ENCODE measurements at regions not wholly inside any gene's neighbourhood (a gene's known extent, or its start where the extent isn't known, plus 50 kb on each side); places are given as distances from the start of the nearest gene placed in this dataset.

GRCh38 chr9:2991292-2991691, 147.4 kb upstream of the PUM3 start:
- no peak for DNase-seq (ENCODE audit: low read depth)

DNA sequence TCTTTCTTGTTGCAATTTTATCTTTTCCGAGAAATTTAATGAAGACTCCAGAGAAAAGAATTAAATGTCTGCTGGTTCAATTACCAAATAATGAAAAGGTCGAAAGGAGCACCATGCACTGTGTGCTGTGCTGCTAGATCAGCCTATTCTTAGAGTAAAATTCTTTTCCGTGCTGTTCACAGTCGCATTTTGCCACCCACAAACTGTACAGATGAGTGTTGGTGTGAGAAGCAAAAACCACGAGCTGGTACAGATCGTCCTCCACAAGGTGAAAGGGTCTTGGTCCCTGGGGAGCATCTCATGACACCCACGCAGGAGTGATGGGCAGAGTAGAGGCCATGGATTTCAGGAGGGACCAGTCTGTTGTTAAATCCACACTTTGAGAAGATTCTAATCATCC, 143.8 kb upstream of the PUM3 start:
- no peak for DNase-seq (ENCODE audit: low read depth)

GRCh38 chr9:2985343-2985742, 141.4 kb upstream of the PUM3 start:
- no peak for DNase-seq (ENCODE audit: low read depth)

- no peak for DNase-seq (ENCODE audit: low read depth)
These were observed 140.6 kb upstream of the PUM3 start for GRCh38 chr9:2984491-2984890.

DNA sequence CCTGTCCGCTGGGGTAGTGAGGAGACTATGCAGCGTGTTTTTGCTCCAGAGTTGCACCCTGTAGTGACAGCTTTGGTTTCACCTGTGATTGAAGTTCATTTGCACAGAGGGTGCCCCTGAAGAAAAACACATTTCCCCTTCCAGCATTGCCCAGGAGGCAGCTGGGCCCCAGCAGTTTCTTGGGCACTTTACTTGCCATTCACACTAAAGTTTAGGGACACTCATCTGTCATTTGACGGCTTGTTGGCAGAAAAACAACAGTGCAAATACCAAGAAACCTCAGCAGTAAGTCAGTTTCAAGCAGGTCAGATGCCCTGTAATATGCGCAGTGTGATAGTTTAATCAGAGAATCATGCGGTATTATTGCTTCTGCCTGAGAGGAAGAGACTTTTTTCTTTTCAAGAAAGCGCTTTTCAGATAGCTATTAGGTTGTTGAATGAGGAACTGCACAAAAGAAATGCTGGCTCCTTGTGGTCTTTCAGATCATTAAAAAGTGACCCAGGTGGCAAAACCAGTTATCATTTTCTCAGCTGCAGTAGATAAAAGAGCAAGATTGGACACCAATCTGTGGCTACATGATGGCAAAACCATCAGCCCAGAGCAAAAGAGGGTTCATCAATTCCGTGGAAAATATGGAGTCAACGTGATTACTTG, 136.2 kb upstream of the PUM3 start:
- no peak for DNase-seq (ENCODE audit: low read depth)

- no peak for DNase-seq (ENCODE audit: low read depth)
These were observed 128.6 kb upstream of the PUM3 start for GRCh38 chr9:2972475-2972874.

DNA sequence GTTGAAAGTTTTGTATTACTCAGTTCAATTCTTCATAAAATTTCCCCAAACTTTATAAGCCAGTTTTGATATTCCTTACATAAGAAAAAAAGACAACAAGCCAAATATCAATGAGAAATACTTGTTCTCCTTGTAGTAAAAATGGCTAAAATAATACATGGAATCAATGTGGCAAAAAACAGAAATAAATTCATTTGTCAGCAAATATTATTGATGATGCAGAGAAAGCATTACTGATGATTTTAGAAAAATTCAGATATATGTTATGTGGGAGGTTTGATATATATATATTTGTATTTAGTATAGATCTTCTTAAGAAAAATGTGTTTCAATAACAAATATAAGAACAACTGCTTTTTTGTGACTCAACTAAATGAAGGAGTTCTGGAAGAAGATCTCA, 127.0 kb upstream of the PUM3 start:
- DNase-seq (ENCODE audit: low read depth): no peak

DNA sequence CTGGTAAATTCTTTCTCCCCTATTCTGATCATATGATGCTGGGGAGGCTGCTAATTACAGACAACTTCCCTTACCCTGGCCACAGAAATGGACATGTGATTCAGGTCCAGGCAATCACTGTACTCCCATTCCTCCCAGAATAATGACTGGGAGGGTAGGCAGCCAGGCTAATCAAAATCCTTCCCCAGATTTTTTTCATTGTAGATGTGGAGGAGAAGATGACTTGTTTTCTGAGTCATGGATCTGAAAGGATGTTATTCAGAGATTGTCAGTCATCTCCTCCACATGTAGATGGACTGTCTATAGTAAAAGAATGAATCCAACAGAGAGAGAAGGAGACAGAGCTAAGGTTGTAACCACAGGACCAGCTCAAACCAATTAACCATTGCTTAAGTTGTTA, 123.9 kb upstream of the PUM3 start:
- DNase-seq (ENCODE audit: low read depth): no peak

DNA sequence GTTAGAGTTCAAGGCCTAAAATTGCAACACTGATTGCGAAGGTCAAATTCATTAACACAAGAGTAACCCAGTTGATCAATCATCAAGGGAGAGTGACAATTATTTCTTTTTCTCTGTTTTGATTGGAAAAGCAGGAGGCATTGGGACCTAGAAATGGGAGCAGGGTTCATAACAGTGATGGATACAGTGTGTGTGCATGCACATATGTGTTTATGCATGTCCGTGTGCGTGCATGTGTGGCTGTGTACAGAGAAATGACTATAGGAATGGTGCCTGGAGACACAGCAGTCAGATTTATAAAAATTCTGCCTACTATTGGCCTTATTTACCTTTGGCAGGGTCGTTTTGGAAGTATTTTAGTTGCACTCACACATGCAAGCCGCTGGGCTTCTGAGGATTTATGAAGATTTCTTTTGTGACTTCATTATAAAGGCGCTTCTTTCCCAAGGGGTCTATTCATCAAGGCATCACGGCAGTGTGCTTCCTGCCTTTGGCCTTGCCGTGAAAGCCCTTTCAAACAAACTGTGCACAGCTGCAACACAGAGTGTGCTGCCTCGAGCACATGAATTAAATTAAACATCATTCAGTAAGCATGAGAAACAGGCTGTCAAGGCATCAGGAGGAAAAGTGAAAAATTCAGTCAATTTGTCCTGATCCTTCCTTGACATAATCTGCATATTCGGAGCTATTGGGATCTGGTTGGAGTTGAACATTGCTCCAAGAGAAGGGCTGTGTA, 122.8 kb upstream of the PUM3 start:
- no peak for DNase-seq (ENCODE audit: low read depth)

DNA sequence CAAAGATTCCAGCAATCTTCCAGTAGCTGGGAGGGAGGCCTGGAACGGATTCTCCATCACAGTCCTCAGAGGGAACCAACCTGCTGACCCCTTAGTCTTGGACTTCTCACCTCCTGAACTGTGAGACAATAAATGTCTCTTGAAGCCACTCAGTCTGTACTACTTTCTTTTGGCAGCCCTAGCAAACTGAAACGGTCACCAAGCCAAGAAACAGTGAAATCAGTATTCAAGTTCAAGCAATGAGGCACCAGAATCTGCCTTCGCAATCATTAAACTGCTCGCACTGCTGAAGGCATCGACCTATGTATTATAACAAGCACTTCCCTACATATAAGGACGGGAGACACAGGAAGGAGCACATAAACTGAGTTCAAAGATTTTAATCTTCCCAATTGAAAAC, 120.6 kb upstream of the PUM3 start:
- no peak for DNase-seq (ENCODE audit: low read depth)

- no peak for DNase-seq (ENCODE audit: low read depth)
These were observed 119.4 kb upstream of the PUM3 start for GRCh38 chr9:2963307-2963706.

- no peak for DNase-seq (ENCODE audit: low read depth)
These were observed 118.7 kb upstream of the PUM3 start for GRCh38 chr9:2962471-2963172.

DNA sequence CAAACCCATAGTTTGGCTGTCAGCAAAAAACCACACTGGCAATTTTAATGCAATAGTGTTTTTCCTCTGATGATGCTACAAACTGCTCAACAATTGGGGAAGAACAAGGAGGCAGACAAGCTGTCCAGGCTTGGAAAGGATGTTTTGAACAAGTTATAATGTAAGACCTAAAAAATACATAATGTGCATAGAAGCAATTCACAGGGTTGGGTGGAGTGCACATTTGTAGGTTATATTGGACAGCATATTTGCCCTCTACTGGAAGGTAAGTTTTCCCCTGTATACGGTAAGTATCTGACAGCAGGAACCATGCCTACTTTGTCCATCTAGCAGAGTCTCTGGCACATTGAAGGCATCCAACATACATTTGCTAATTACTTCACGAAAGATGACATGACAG, 114.3 kb upstream of the PUM3 start:
- DNase-seq (ENCODE audit: low read depth): no peak

DNA sequence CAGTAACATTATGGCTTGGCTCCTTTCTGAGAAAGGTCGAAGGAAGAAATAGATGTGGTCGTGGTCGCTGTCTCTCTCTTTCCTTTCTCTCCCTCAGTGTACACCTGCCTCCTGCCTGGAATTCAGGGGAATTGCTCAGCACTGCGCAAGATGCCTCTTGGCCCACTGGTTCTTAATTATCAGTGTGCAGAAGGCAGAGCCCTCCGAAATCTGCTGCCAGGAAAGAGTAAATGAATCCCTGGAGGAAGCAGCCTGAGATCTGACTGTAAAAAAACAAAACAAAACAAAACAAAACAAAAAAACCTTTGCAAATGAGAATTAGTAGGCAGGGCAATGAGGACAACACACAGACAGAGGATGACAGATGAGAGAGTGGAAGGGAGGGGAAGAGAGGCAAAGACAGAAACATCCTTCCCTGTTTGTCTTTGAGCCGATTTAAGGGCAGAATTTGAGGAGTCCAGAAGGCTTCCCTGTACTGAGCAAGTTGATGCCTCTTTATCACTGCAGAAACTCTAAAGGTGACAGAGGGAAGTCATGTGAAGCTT, 113.8 kb upstream of the PUM3 start:
- DNase-seq (ENCODE audit: low read depth): no peak

DNA sequence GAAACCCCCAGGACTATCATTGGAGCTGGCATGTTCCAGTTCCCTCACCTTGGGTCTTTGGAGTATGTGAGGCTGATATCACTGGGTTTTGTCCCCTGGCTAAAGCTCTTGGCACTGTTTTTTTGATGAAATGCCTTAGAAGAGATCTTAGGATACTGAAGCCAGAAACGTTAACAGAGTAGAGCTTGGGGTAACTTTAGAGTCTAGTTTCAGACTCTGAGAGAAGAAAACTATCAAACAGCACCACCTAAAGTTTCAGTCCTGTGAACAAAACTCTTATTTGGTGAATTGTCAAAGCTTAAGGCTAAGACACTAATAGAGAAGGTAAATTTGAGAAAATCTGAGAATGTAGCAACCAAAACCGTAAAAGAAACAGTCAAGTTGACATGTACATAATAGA, 111.7 kb upstream of the PUM3 start:
- DNase-seq (ENCODE audit: low read depth): no peak

DNA sequence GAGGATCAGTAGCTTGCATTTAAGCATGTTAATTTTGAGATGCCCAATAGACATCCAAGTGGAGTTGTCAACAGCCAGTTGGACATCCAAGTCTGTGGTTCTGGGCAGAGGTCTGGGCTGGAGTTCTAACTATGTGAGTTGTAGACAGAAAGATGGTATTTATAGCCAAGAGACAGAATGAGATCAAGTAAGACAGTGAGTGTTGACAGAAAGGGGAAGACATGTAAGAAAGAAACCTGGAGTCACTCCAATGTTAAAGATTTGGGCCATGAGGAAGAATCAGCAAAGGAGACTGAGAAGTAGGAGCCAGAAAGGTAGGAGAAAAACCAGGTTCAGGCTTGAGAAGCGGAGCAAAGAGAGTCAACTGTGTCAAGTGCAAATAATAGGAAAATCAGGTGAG, 95.5 kb upstream of the PUM3 start:
- DNase-seq (ENCODE audit: low read depth): no peak

GRCh38 chr9:2936221-2936620, 92.3 kb upstream of the PUM3 start:
- no peak for DNase-seq (ENCODE audit: low read depth)

DNA sequence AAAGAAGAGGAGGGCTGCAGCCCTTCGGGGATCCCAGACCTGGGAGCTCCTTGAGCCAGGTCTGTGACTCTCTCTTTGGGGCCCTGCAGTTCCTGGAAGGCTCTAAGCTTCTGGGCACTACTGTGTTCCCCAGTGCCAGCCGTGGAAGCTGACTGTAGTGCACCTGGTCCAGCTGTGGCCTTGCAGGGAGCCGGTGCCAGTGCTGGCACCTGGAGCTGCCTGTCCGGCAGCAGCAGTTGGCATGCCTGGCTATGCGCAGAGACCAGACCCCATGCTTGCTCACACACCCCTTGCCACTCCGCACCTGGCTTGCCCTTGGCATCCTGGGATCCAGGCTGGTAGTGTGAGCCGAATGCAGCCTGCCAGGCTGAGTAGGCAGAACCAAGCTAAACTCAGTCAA, 91.0 kb upstream of the PUM3 start:
- DNase-seq (ENCODE audit: low read depth): no peak

DNA sequence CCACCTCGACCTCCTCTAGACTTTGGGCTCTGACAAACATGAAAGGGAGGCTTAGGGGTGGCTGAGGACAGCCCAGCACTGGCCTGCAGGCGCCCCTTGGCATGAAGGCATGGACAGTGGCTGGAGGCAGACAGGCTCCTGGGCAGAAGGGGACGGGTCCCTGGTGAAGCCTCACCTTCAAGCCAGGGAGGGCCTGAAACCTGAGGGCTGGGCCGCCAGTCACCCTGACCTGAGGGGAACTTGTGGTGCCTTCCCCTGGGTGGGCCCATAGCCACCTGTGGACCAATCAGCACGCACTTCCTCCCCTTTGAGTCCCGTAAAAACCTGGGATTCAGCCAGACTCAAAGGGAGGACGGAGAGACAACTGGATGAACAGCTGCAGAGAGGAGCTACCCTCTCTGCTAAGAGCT, 90.4 kb upstream of the PUM3 start:
- DNase-seq (ENCODE audit: low read depth): no peak

- DNase-seq (ENCODE audit: low read depth): no peak
These were observed 89.5 kb upstream of the PUM3 start for GRCh38 chr9:2933165-2934095.

GRCh38 chr9:2928411-2928810, 84.5 kb upstream of the PUM3 start:
- DNase-seq (ENCODE audit: low read depth): no peak

- no peak for DNase-seq (ENCODE audit: low read depth)
These were observed 81.1 kb upstream of the PUM3 start for GRCh38 chr9:2925016-2925415.
